ENCODE measurements at regions not wholly inside any gene's neighbourhood (a gene's known extent, or its start where the extent isn't known, plus 50 kb on each side); places are given as distances from the start of the nearest gene placed in this dataset.

DNA sequence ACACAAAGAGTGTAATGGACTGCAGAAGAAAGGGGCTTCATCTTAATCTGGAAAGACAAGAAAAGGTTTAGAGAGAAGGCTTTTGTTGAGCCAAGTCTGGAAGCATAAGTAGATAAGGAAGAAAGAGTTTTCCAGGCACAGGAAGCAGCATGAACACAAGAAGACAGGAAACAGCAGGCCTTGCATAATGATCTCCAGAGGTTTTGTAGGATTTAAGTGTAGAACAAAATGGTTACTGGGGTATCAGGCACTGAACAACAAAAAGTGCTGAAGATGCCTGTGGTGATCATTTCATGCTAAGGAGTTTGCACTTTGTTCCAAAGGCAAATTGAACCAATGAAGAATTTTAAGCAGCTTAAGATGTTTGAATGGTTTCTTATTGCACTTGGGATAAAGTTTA is 281.6 kb upstream of the TANK start:
- DNase-seq (ENCODE audit: low read depth), result no peak

- no peak for DNase-seq (ENCODE audit: low read depth)
These were observed 277.3 kb upstream of the TANK start for GRCh38 chr2:160882906-160883305.

GRCh38 chr2:160884056-160884455 is 276.2 kb upstream of the TANK start:
- DNase-seq (ENCODE audit: low read depth), result no peak

DNA sequence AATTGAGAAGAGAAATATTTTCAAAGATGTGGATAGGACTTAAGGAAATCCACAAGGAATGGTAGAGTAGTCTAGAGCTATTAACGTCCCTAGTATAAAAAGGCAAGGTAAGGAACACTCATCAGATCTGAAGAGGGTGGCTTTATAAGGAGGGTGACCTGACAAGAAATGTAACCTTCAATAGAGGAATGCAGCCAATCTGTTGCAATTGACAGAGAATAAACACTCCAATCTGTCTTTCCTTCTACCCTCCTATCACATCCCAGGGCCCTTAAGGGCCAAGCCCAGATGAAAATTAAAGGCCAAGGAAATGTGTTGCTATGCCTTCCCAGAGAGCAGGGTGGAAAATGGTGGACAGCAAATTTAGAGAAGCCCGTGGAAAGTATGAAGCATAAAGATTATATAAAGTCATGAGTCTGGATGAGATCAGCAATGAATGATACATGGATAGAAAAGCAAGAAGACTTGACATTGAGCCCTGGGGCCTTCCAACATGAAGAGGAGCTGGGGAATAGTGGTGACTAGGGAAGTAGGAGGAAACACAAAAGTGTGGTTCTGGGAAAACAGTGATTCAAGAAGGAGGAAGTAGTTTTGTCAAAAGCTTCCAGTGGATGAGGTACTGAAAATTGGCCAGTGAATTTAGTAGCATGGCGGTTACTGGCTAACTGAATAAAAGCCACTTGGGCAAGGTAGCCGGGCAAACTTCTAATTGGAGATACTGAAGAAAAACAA is 270.6 kb upstream of the TANK start:
- no peak for DNase-seq (ENCODE audit: low read depth)

DNA sequence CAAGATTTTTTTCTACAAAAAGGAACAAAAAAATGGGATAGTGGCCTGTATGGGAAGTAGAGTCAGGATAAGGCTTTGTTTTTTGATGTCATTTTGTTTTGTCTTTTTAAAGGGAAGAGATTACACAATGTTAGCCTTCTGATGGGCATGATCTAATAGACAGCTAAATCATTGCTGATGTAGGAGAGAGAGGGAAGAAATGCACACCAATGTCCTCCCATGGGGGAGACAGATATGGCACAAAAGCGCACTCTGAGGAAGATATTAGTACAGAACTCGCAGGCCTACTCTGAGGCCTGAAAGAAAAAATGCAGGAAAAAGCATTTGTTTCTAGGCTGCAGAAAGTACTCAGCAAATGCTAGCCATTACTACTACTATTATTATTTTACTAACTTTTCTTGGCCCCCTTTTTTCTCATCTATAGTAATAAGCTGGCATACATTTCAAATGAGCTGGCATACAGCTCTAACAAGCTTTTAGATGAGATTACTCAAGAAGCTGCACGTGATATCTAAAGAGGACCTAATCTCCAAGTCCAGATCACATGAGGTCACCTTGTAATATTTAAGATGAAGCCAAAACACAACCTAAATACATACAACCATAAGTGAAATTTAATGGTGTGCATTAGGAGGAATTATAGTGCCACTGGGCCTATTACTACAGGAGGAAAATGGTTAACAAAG is 269.4 kb upstream of the TANK start:
- no peak for DNase-seq (ENCODE audit: low read depth)

GRCh38 chr2:160891353-160891740 is 268.9 kb upstream of the TANK start:
- no peak for DNase-seq (ENCODE audit: low read depth)

DNA sequence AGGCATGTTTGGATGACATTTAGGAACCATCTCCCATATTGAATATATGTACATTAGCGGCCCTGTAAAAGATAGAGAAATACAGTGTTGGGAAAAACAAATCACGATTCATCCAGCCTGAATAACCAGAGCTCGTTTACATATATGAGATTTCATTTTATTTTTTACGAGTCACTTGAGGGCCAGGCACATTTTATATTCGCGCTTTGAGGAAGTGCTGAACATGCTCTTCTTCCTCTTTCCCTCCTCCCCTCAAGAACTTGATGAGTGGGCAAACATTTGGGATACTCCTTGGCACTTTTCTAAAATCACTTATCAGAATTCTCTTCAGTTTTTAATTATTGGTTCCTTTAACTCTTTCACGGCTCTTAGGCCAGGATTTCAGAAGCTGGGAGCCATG is 268.0 kb upstream of the TANK start:
- DNase-seq (ENCODE audit: low read depth), result no peak

GRCh38 chr2:160893581-160893980 is 266.6 kb upstream of the TANK start:
- DNase-seq (ENCODE audit: low read depth), result no peak

GRCh38 chr2:160898581-160899307 is 261.5 kb upstream of the TANK start:
- no peak for DNase-seq (ENCODE audit: low read depth)

GRCh38 chr2:160901613-160902012 is 258.6 kb upstream of the TANK start:
- no peak for DNase-seq (ENCODE audit: low read depth)

DNA sequence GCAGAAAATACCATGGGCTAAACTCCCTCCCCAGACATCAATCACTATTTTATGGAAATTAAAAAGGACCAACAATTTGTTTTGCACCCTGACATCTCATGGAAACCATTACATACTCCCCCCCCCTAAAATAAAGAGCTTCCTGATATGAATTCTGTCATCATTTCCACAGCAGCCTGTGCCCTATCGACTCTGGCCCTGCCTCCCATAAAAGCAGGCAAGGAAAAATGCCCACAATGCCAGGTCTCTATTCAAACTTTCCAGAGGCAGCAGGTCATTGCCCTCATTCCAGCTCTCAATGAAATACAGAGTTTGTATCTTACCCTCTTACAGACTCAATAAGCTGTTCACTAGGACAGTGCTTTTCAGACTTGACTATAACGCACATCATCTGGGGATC is 254.4 kb upstream of the TANK start:
- DNase-seq (ENCODE audit: low read depth), result no peak

DNA sequence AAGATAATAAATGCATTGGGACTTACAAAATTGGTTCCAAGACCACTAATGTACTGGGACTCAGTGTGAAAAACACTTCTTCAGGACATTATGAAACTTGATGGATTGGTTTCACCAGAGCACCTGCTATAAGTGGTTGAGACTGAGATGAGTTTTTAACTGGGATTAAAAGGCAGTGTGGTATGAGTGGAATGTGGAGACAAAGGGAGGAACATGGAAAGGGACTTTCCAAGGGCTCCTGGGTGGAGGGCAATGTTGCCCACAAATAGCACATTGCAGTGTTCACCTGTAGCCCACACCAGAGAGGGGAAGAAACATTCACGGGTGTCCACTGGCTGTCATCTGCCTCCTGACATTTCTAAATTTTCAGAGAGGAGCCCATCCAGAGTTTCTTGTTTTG is 253.3 kb upstream of the TANK start:
- DNase-seq (ENCODE audit: low read depth), result no peak

GRCh38 chr2:160907738-160908137 is 252.5 kb upstream of the TANK start:
- DNase-seq (ENCODE audit: low read depth), result no peak

GRCh38 chr2:160908157-160908556 is 252.1 kb upstream of the TANK start:
- DNase-seq (ENCODE audit: low read depth), result no peak

DNA sequence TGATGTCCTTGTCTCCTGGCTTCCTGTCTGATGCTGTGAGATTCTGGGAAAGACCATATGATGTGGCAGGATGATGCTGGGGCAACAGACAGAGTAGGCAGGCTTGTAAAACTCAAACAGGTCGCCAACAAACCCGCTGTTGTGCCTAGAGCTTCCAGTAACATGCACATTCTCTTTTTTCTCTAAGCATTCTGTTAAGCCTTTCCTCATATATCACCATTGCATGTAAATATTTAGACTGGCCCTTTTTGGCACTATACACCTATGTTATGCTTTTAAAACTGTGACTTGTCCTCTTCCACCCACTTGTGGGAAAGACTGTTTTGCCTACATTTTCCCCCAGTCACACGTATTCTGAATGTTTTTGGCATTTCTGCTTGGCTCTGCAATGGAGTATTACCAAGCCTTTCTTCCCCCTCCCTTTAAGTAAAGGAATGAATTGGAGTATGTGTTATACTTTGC is 250.4 kb upstream of the TANK start:
- no peak for DNase-seq (ENCODE audit: low read depth)

DNA sequence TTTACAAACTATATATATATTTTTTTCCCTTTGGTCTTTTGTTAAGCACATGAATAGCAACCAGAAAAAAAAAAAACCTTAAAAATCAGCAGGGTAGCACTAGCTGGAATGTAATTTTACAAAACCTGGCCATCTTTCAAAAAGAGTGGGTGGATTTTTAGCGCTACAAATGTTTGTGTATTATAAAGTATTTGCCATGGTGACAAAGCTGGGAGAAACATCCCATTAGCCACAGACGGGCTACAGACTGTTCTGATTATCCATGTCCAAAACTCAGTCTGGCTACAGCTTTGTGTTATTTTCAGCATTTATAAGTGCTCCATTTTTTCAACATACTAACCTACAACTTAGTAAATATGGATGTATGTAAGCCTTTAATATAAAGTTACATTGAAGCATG is 249.5 kb upstream of the TANK start:
- peak; percentile 81 for DNase-seq (ENCODE audit: low read depth)

- no peak for DNase-seq (ENCODE audit: low read depth)
These were observed 249.0 kb upstream of the TANK start for GRCh38 chr2:160911258-160911657.

GRCh38 chr2:160912276-160912675 is 248.0 kb upstream of the TANK start:
- DNase-seq (ENCODE audit: low read depth), result no peak

GRCh38 chr2:160913323-160913722 is 246.9 kb upstream of the TANK start:
- DNase-seq (ENCODE audit: low read depth), result no peak

- DNase-seq (ENCODE audit: low read depth), result no peak
These were observed 246.0 kb upstream of the TANK start for GRCh38 chr2:160914217-160914616.

DNA sequence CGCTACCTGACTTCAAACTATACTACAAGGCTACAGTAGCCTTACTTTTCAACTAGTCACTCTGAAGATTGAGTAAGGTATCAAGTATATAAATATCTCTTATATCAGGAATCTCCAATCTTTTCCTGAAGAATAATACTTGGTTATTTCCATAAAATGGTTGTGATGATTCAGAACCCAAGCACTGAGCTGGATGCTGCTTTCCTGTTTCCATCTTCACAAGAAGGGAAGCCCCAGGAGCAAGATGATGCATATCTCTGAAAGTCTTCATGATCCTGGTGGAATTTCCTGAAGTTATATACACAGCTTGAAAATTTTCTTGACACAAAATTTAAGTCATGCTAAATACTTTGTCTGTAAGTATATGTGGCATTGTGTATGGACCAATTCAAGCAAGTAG is 243.9 kb upstream of the TANK start:
- DNase-seq (ENCODE audit: low read depth), result no peak

GRCh38 chr2:160917850-160918249 is 242.4 kb upstream of the TANK start:
- DNase-seq (ENCODE audit: low read depth), result no peak

DNA sequence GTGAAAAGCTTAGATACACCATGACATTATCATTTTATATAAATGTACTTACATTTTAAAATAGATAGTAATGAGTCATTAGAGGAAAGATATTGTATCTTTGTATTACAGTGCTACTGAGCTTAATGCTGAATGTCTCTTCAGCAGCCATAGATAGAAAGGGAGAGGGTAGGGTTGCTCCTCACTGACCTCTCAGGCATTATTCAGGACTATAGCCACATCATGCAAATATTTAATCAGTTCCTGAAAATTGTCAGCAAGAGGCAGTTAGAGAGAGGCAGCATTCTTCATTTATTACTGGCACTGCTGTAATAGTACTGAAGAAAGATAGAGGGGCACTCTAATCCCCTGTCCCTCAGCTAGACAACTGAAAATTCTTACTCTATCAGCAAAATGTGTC is 242.0 kb upstream of the TANK start:
- no peak for DNase-seq (ENCODE audit: low read depth)
